C4-2B (cell line): ENCODE measurements at regions not wholly inside any gene's neighbourhood (a gene's known extent, or its start where the extent isn't known, plus 50 kb on each side); places are given as distances from the start of the nearest gene placed in this dataset.

Experiments
- ZFX ChIP-seq: fragments of 450-650 bp; IDR thresholded peaks from 2 replicates; pipeline ENCODE4 v1.6.1; 2017
- TF ChIP-seq, protein P1 (sequence below): fragments of 450-650 bp; conservative IDR thresholded peaks from 2 replicates; pipeline ENCODE4 v1.5.1; 2017; ENCODE audit warnings: mild to moderate bottlenecking

DNA sequence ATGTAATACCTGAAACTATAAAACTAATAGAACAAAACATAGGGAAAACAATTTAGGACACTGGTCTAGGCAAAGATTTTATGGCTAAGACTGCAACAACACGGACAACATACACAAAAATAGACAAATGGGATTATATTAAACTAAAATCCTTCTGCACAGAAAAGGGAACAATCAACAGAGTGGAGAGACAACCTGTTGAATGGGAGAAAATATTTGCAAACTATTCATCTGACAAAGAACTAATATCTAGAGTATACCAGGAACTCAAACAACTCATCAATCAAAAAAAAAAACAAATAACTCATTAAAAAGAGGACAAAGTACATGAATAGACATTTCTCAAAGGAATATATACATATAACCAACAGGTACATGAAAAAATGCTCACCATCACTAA is 174.5 kb downstream of the FNDC1 start:
- TF ChIP-seq, protein P1, sequence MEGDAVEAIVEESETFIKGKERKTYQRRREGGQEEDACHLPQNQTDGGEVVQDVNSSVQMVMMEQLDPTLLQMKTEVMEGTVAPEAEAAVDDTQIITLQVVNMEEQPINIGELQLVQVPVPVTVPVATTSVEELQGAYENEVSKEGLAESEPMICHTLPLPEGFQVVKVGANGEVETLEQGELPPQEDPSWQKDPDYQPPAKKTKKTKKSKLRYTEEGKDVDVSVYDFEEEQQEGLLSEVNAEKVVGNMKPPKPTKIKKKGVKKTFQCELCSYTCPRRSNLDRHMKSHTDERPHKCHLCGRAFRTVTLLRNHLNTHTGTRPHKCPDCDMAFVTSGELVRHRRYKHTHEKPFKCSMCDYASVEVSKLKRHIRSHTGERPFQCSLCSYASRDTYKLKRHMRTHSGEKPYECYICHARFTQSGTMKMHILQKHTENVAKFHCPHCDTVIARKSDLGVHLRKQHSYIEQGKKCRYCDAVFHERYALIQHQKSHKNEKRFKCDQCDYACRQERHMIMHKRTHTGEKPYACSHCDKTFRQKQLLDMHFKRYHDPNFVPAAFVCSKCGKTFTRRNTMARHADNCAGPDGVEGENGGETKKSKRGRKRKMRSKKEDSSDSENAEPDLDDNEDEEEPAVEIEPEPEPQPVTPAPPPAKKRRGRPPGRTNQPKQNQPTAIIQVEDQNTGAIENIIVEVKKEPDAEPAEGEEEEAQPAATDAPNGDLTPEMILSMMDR = no peak
- TF ChIP-seq ZFX = no peak
